GM19351 (cell line): ENCODE measurements at regions not wholly inside any gene's neighbourhood (a gene's known extent, or its start where the extent isn't known, plus 50 kb on each side); places are given as distances from the start of the nearest gene placed in this dataset.
A peak's percentile ranks its signal among the peaks of the same experiment; 100 is the strongest.

ENCODE experiments used
- ATAC-seq: cut with Tn5 transposase; IDR thresholded peaks from one replicate; pipeline ENCODE4 v1.9.1; 2021; ENCODE audit warnings: mild to moderate bottlenecking, moderate library complexity; ENCODE audit not compliant: unreplicated experiment

DNA sequence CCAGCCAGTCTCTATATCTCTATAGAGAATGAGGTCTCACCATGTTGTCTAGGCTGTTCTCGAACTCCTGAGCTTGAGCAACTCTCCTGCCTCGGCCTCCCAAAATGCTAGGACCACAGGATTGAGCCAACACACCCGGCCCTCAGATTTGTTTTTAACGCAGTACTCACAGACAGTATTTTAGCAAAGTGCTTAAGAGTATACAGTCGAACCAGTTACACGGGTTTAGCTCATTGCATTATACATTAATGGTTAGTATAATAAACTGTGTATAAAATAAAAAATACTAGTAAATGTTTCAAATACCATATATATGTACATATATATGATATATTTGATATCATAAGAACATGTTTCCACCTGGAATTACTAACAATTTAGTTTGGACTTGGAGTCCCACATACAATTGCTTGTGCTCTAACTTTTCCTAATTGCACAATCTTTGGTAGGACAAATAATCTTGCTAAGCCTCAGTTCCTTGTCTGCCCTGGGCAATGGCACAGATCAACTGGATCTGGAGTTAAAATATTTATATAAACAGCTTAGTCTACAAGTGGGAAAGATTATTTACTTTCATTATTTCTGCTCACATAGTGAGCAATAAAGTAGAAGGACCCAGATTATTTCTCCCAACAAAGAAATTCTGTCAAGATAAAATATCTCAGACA is 508.9 kb upstream of the LRATD1 start:
- no peak for ATAC-seq

GRCh38 chr2:14125624-14126293 is 506.8 kb upstream of the LRATD1 start:
- ATAC-seq: peak; percentile 9

DNA sequence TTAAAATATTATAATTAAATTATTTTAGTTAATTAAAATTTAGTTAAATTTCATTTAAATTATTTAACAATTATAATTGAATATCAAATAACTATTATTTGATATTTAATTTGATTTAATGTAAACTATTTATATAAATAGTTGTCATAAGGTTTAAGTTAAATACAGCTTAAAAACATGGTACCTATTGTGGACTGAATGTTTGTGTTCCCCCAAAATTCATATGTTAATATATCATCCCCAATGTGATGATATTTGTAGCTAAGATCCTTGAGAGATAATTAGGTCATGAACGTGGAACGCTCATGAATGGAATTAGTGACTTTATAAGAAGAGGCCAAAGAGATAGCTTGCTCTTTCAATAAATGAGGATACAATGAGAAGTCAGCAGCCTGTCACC is 505.7 kb upstream of the LRATD1 start:
- ATAC-seq: no peak

DNA sequence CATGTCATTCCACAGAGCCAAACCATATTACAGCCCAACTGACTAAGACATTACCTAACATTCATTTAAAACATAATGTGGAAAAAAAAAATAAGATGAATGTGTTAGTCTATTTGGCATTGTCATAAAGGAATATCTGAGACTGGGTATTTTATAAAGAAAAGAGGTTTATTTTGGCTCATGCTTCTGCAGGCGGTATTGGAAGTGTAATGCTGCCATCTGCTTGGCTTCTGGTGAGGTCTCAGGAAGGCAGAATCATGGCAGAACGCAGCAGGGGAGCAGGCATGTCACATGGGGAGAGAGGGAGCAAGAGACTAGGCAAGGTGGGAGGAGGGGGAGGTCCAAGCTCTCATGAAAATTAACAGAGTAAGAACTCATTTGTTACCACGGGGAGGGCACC is 504.8 kb upstream of the LRATD1 start:
- ATAC-seq: no peak

DNA sequence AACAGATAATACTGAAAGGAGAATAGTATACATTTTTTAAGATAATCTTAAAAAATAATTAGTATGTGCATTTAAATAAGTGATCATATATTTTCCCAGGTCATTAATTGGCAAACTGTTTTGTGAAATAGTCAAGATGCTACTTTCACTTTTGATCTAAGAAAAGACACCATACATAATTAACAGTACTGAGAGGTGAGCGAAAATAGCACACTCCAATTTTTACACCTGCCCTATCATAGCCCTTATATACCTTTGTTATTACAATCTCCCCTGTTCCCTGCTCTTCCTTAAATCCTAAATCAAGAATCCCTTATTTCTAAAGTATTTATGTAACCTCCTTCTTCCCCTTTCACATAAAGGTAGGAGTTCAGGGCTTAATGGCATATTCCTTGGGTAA is 500.1 kb upstream of the LRATD1 start:
- ATAC-seq: no peak

DNA sequence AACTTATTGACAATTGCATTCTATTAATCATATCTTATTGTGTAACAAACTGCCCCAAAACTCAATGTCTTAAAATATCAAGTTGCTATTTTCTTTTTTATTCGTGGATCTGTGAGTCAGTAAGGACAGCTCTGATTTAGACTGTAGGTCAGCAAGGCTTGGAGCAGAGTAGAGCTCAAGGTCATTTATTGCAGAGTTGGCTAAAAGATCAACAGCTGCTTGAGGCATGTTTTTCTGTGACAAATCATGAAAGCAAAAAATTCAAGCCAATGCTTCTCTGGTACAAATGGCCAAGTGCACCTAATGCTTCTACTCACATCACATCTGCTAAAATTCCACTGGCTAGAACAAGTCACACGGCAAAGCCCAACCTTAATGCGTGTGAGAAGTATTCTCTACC is 497.7 kb upstream of the LRATD1 start:
- ATAC-seq: no peak

GRCh38 chr2:14136030-14136429 is 496.5 kb upstream of the LRATD1 start:
- no peak for ATAC-seq

DNA sequence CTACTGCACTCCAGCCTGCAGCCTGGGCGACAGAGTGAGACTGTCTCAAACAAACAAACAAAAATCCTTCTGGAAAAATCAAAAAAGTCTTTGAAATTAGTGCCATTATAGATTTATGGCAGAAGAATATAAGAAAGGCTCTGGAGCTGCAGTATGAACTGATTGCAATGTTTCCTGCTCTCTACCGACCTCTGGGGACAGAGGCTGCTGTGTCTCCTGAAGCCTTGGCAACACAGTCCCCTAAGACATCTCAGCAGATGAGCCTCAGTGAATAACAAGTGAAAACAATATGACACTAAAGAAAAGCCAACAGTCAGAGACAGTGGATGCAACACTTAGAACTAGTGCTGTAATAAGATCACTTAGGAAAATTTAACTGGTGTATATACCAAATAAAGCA is 494.9 kb upstream of the LRATD1 start:
- no peak for ATAC-seq

DNA sequence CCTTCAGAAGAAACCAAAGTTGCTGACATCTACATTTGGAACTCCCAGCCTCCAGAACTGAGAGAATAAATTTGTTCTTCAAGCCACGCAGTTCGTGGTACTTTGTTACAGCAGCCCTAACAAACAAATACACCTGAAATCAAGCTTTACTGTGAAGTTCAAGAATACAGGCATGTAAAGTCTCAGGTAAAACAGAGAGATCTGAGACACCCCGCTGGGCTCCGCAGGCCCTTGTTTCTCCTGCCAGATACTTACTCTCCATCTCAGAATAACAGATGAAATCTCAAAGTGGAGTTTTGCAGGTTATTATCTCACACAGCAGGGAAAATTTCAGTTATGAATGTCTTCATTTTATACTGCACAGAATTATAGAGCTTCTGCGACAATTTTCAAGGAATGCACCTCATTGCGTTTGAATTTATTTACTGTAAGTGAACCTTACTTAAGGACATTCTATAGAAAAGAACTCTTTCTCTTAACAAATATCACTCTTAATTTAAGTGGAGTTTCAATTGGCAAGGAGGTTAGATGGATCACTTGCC is 492.4 kb upstream of the LRATD1 start:
- ATAC-seq: no peak

DNA sequence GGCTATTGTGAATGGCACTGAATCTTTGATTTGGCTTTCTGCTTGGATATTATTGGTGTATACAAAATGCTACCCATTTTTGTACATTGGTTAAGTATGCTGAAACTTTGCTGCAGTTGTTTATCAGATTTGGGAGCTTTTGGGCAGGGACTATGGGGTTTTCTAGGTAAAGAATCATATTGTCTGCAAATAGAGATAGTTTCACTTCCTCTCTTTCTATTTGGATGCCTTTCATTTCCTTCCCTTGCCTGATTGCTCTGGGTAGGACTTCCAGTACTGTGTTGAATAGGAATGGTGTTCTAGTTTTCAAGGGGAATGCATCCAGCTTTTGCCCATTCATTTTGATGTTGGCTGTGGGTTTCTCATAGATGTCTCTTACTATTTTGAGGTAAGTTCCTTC is 489.1 kb upstream of the LRATD1 start:
- ATAC-seq: no peak

DNA sequence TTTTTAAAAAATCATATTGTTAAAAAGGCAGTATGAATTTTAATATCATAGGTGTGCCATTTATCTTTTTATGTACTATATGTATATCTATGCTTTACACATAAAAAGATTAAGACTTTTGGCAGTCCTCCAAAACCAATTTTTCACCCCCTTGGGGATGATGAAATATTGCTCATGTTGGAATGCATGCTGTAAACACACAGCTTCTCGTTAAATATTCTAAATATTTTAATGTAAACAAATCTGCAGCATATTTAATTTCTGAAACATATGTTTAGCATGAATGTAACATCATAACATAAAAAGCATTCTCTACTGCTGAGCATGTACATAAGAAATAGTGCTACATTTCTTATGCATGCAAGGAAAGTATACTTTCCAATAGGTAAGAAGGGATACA is 484.3 kb upstream of the LRATD1 start:
- ATAC-seq: no peak

DNA sequence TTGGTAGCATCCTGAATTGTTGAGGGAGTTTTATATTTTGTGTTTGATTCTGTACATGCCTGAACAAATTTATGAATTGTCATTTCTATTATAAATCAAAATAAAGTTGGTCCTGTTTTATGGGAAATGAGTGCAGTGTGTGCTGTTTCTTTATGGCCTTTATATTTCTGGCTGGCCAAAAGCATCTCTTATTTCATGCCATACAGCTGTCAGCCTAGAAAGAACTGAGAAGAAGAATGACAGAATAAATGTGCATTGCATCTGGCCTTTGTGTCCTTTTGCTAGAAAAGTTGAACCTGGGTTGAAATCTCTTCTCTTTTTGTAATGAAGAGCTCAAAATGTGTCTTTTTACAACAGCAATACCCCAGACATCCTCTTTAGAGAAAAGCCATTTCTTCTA is 474.7 kb upstream of the LRATD1 start:
- no peak for ATAC-seq

- no peak for ATAC-seq
Measured at GRCh38 chr2:14180333-14180732, 452.2 kb upstream of the LRATD1 start.

DNA sequence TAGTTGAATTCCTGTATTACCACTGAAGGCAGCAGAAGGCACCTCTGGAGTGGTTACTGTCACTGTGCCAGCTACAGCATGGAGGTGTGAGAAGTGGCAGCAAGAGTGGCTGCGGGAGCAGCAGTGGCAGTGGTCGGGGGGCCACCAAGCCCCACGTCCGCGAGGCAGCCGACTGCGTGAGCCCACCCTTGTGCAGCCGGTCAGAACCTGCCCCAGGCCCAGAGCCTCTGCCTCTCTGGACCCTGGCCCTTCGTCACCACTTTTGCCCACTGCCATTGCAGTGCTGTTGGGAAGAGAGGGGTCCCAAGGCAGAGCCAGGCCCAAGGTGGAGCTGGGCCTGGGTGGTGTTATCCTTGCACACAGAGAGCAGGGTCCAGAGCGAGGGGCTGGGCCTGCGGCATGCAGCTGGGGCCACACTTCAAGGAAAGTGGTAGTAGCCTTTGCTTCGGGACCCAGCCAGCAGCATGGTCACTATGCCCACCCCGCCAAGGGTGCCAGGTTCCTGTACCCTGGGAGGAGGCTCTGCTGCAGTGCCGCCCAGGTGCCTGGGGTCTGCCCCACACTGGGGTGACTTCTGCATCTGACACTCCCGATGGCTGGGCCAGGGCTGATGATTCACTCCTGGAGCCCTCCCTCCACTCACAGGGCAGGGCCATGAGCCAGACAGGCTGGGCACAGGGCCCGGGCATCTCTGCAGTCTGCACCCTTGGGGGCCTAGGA is 450.1 kb upstream of the LRATD1 start:
- no peak for ATAC-seq

GRCh38 chr2:14185906-14186305 is 446.6 kb upstream of the LRATD1 start:
- no peak for ATAC-seq

GRCh38 chr2:14188446-14188845 is 444.1 kb upstream of the LRATD1 start:
- ATAC-seq: no peak

DNA sequence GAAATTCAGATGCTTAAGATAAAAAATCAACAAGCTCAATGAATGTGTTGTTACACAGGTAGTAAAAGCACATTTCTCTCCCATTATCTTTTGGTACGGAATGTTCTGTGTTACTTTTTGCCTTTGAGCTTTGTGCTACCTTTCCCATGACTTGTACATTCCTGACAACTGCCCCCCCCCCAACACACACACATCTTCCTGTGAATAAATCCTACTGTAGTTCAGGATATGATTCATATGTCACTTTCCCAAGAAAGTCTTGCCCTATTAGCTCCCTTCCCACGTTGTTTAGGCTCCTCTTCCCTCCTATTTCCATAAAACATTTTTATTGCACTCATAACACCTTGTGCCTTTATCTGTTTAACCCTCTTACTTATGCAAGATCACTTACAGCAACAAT is 442.6 kb upstream of the LRATD1 start:
- no peak for ATAC-seq

- no peak for ATAC-seq
Measured at GRCh38 chr2:14194233-14194632, 438.3 kb upstream of the LRATD1 start.

DNA sequence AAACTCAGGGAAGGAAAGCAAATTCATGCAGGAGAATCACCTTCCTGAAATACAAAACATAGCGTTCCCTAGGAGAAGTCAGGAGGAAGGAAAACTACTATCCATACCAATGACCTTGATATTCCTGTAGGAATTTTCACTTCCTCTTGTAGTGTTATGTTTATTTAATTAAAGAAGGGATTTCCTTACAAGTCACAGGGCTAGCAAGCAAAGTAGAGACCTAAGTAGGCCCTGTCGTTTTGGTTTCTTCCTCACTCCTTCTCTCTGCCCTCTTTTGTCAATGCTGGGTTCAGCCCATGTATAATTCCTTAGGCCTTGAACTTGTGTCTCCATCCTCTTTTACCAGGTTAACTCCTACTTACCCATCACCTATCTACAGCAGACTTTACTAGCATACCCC is 435.2 kb upstream of the LRATD1 start:
- no peak for ATAC-seq

GRCh38 chr2:14199040-14199439 is 433.5 kb upstream of the LRATD1 start:
- no peak for ATAC-seq

DNA sequence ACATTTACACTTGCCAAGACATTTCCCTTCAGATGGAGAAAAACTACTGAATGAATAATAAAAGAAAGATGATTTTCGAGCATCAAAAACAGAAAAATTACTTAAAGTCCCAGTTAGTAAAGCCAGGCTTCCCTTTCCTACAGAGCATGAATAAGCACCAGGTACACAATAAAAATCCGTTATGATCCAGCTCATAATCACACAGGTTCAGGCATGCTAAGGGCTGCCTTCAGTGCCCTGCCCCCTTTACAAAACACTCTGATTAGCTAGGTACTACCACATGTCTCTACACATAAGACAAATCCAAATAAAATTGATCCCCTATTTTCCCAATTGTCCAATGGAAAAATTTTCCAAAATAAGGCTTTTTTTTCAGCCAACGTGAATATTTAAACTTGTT is 413.2 kb upstream of the LRATD1 start:
- ATAC-seq: no peak

- ATAC-seq: no peak
Measured at GRCh38 chr2:14220101-14220500, 412.4 kb upstream of the LRATD1 start.
